ENCODE measurements at regions not wholly inside any gene's neighbourhood (a gene's known extent, or its start where the extent isn't known, plus 50 kb on each side); places are given as distances from the start of the nearest gene placed in this dataset.
"Not testable (repeated sequence)": the region's sequence is repeated elsewhere in the genome, so short reads cannot be mapped to it uniquely, and the experiment has no call there.

DNA sequence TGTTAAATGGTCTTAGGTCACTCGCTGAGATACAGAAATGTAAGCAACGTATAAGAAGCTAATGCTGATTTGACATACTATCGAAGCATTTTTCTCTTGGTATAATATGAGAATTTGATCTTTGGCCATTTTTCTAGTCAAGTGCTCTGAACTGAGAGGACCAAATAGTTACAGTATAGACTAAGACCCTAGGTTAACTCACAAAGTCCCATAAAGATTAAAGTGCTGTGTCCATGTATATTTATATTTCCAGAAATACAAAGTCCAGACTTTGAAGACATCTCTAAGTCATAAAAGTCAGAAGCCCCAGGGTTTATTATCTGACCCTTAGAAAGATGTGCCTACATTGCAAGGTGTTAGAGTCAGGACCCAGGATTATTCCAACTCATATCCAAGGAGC is 752.4 kb upstream of the COX7C start:
- no peak for DNase-seq

DNA sequence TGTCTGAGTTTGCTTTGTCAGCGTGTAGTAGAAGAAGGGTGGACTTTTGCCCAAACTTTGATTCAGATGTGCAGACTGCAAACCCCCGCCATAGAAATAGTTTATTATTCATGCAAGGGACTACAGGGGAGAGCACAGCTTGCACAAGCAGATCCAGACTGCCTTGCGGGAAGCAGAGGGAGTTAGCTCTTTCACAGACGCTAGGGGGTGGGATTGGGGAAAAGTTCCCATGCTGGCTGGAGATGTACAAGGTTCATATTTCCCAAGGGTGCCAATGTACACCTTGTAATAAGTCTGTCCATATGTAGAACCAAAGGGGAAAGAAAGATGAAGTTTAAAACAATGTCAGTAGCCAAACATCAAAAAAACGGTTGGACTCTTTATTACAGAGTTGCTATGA is 749.7 kb upstream of the COX7C start:
- no peak for DNase-seq

DNA sequence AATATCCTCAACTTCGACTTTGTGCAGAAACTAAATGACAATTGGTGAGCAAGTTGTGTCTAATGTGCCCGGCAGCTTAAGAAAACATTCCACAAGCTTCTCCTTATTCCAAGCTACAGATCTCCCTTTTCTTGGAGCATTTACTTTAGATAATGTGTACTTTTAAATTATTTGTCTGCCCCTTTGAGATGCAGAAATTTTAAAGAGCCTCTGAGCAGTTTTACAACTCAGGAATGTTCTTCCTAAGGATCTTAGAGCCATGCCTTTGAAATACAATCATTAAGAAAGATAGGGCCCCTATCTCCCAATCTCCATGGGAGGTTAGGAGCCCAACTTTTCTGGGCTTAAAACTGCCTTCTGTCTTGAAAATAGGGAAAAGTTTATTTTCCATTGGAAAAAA is 723.7 kb upstream of the COX7C start:
- DNase-seq = no peak

DNA sequence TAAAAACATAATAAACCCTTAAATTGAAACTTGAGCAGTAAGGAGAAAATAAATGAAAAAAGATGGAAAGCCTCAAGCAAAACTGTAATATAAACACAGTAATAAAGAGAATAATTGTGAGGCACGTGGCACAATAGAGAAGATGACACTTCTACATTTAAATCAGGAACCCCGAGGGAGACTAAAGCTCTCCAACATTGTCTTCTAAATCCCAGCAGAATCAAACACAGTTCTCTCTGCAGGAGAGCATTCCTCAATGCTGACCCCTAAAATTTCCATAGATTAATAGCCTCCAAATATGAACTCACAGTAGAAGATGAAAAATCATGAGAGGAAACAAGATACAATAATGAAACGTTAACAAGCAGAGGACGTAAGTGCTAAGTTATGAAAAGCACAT is 721.2 kb upstream of the COX7C start:
- DNase-seq = no peak

DNA sequence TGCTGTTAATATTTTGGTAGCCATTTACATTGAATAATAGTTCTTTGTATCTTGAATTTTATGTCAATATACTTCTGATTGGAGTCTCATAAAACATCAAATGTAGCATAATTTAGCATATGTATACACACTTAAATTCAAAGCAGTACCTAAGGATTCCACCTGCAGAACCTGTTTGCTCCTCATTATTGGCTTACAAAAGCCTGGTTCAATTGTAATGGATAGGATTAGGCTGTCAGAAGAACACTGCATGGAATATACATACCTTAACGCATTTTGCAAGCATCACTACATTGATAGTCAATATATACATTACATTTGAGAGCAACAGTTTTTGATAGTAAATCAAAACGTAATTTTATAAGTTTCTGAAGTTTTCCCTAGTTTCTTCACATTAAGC is 711.3 kb upstream of the COX7C start:
- no peak for DNase-seq

DNA sequence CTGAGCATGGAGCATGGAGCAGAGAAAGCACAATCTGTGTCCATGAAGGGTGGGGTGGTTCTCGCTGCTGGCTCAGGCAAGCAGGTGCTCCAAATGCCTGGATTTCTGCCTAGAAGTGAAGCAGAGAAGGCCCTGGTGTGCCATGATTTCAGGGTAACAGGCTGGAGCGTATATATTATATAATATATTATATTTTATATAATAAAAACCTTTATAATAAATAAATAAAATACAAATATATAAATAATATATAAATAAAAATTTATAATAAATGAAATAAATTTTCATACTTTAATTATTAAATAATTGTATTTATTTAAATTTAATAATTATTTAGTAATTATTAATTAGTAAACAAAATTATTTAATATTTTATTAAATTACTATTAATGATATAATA is 707.4 kb upstream of the COX7C start:
- no peak for DNase-seq

DNA sequence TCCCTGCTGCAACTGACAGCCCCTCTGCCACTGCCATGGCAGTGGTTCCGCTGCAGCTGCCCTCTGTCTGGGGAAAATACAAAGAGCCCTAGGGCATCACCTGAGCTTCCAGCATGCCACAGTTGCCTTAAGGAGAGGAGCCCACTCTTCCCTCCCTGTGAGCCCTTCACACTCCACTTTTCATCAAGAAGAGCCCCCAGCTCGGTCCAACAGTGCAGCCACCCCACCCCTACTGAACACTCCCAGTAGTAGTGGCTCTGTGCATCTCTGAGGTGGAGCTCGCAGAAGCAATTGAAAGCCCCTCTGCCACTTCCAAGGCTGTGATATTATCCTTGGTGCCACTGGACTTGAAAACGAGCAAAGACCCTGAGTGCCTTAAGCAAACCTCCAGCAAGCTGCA is 696.8 kb upstream of the COX7C start:
- no peak for DNase-seq

DNA sequence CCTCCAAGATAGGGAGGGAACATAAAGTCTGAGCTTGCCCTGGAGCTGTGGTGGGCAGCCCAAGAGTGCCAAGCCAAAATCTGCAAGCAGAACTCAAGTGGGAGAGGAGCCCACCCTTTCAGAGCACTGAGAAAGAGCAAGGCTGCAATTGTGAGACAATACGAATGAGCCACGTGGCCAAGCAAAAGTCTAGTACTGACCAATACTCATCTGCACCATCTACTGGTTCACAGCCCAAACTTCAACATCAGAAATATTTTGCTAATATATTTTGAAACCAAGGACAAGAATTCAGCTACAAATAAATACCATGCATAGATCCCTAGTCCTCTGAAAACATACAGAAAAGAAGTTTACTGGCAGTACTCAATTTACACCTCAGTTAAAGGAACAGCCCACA is 696.2 kb upstream of the COX7C start:
- DNase-seq = no peak

DNA sequence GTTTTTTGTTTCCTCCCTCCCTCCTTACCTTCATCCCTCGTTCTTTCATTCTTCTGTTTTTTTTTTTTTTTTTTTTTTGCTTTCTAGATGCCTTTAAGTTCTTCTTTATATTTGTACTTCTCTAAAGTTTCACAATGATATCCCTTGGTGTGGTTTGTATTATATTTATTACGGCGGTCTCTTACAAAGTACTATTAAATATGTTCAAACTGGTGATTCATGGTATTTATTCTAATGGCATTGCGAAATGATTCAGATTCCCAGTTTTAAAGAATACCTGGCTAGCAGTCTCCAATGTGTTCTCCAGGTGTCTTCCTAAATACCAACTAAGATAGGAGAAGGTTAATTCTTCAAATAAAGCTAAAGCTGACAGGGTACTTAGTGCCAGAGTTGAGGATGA is 690.1 kb upstream of the COX7C start:
- DNase-seq = no peak

DNA sequence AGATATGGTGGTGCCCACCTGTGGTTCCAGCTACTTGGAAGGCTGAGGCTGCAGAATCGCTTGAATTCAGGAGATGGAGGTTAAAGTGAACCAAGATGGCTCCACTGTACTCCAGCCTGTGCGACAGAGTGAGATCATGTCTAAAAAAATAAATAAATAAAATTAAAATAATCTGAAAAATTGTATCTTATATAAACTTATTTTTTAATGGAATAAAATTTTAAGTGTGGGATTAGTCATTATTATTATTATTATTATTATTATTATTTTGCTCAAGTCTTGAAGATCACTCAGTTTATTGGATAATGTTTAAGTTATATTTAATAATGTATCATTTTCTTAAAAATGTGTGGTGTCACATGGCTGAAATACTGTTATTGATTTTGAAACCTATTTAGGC is 688.0 kb upstream of the COX7C start:
- DNase-seq = no peak

DNA sequence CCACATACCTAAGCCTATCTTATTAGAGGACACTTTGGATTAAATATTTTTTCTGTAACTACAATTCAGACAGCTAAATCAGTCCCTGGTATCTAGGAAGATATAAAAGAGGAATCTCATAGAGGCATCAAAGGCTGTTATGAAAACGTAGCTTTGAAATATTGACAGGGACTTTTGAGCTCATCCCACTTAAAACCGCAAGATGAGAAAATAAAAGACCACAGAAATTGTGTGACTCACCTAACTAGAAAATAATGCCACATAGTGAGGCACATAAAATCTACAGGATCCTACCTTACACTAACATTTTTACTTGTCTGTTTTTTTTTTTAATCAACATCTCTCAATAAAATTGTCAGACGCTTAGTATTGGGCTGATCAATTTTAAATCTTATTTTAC is 686.5 kb upstream of the COX7C start:
- no peak for DNase-seq

DNA sequence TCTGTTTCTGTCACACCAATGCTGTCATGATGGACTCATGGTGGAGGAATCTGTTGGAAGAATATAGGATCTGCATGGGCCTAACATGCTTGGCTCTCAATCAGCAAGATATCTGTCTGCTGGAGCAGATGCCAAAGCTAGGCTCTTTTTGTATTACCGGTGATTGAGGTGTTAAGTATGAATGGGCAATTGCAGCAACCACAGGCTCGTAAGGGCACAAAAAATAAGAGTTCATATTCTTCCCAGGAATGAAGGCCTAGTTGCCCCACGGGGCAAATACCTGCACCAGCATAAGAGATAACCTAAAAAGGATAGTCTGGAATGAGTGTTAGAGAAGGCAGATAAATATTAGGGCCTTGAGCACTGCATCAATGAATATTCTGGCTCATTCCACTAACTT is 679.5 kb upstream of the COX7C start:
- no peak for DNase-seq

DNA sequence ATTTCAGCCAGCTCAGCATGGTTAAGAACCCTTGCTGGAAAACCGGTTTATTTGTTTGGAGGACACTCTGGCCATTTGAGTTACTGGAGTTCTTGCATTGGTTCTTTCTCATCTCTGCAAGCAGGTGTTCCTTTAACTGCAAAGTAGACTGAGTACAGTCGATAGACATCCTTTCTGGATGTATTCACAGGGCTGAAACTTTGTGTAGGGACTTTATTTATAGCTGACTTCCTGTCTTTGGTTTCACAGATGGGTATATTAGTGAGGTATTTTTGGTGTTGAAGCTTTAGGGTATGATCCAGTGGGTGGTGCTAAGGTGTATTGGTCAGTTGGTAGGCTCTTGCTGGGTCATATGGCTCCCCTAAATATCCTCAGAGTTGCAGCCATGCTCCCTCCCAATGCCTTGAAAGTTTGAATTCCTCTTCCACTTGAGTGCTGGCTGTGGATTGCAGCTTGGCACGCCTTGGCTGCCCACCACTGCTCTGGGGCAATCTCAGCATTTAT is 666.0 kb upstream of the COX7C start:
- no peak for DNase-seq

DNA sequence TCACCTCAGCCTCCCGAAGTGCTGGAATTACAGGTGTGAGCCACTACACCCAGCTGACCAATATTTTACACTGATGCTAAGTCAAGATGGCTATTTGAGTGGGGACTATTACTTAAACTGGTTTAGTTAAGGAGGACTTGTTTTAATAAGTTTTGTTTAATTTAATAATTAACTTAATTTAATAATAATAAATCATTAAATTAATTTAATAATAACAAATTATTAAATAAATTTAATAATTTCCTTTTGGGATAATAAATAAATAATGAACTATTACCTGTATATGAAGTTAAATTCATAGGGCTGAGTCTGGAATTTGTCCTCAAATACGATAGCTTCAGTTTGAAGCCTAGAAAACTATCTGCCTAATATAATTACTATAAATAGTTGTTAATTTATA is 665.1 kb upstream of the COX7C start:
- no peak for DNase-seq

DNA sequence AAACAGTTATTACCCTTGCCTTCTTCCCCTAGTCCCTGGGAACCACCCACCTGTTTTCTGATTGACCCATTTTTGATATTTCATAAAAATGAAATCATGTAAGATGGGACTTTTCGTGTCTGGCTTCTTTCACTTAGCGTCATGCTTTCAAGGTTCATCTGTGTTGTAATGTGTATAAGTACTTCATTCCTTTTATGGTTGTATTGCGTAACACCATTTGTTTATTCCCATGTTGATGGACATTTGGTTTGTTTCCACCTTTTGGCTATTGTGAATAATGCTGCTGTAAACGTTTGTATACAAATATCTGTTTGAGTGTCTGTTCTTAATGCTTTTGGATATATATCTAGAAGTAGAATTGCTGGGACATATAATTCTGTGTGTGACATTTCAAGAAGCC is 650.1 kb upstream of the COX7C start:
- DNase-seq = no peak

DNA sequence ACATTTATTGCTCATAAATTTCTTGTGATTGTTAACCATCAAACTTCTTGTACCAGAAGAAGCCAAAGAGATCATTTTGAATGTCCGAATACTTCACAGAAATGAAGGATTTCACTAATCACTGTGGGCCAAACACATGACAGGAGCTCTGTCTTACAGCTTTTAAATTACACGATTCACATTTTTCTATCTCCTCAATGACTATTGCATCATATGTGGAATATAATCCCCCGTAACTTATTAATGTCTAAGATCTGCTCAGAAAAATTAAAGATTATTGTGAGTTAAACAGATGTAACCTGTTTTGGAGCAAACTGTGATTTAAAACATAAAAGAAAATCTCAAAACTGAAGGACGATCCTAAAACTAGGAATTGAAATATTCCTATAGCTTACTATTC is 645.2 kb upstream of the COX7C start:
- DNase-seq = no peak

DNA sequence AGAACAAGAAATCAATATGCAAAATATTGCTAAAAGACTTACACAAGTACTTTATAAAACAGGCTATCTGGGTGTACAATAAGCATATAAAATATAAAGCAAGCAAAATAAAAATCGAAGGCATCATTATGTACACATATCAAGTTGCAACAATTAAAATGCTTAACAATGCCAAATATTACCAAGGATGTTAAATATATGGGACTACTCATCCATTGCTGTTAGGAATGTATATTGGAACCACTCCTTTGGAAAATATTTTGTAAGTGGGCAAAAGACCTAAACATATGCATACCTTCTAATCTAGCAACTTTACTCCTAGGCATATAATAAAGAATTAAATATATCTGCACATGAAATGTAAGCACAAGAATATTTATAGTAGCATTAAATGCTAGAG is 632.6 kb upstream of the COX7C start:
- no peak for DNase-seq

DNA sequence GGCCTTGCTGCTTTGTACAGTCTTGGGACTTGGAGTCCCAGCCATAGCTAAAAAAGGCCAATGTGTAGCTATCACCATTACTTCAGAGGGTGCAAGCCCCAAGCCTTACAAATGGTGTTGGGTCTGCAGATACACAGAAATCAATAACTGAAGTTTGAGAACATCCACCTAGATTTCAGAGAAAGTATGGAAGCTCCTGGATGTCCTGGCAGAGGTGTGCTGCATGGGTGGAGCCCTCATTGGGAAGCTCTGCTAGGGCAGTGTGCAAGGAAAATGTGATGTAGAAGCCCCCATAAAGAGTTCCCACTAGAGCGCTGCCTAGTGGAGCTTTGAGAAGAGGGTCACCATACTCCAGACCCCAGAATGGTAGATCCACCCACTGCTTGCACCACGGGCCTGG is 626.7 kb upstream of the COX7C start:
- DNase-seq = no peak

DNA sequence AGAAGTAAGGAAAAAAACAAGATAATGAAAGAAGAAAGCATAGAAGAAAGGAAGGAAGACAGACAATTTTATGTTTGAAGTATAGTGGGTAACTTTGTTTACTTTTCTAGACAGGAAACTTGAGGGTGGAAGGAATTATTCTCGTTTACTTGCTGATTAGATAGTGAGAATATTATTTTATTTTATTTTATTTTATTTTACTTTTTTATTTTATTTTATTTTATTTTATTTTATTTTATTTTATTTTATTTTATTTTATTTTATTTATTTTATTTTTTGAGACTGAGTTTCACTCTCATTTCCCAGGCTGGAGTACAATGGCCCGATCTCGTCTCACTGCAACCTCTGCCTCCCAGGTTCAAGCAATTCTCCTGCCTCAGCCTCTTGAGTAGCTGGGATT is 623.1 kb upstream of the COX7C start:
- DNase-seq = not testable (repeated sequence)

DNA sequence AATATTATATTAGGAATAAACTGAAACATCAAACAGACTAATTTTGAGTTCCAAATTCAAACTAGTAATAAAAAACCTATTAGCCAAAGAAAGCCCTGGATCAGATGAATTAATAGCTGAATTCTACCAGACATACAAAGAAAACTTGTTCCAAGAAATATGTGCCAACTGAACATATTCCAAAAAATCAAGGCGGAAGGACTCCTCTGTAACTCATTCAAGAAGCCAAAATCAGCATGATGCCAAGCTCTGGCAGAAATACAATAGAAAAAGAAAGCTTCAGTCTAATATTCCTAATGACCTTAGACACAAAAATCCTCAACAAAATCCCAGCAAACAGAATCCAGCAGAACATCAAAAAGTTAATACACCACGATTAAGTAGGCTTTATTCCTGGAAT is 619.1 kb upstream of the COX7C start:
- no peak for DNase-seq

DNA sequence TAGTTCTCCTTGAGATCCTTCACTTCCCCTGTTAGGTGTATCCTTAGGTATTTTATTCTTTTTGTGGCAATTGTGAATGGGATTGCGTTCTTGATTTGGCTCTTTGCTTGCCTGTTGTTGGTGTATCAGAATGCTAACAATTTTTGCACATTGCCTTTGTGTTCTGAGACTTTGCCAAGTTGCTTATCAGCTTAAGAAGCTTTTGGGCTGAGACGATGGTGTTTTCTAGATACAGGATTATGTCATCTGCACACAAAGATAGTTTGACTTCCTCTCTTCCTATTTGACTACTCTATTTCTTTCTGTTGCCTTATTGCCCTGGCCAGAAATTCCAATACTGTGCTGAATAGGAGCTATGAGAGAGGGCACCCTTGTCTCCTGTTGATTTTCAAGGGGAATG is 609.4 kb upstream of the COX7C start:
- no peak for DNase-seq

DNA sequence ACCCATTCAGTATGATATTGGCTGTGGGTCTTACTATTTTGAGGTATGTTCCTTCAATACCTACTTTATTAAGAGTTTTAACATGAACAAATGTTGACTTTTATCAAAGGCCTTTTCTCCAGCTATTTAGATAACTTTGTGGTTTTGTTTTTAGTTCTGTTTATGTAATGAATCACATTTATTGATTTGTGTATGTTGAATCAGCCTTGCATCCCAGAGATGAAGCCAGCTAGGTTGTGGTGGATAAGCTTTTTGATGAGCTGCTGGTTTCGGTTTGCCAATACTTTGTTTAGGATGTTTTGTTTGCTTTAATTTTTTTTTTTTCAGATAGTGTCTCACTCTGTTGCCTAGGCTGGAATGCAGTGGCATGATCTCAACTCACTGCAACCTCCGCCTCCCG is 609.0 kb upstream of the COX7C start:
- DNase-seq = no peak

DNA sequence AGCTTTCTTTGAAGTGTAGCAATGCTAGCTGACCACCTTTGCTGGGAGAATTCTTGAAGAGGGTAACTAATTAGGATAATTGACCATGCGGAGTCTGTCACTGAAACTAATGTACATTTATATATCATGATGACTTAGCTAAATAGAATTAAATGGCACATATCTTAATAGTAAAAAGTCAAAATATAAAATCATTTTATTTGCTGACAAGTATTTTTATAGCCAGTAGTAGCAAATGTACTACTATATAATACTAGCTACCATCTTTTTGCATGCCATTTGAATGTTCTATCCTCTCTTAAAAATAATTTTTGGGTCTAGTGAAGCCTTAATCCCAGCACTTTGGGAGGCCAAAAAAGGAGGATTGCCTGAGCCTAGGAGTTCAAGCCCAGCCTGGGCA is 605.8 kb upstream of the COX7C start:
- no peak for DNase-seq

DNA sequence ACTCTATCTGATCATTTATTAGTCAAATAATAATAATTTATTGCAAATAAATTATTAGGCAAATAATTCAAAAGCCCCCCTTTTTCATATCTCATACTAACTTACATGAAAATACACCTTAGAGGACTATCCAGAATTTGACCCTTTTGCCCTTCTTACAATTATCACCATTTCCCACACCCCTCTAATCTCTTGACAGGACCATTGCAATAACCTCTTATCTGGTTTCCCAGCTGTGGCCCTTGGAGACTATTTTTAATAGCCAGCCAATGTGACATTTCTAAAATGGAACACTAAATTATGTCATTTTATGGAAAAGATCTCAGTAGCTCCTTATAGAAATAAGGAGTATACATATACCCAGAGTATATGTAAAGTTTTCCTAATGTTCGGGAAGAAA is 588.4 kb upstream of the COX7C start:
- no peak for DNase-seq

DNA sequence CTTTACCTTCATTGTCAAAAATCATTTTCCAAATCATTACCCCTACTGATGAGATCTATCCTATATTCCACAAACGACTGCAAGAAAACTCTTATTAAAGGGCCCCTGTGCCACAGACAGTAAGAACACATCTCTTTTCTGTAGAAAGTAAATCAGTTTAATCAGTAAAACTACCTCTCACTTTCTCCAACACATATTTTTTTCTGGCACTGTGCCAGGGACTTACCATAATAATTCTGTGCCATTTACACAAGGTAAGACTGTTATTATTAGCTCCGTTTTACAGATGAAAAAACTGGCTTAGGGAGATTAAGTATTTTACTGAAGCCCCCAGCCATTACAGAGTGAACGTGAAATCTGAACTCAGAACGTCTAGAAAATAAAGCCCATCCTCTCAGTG is 587.0 kb upstream of the COX7C start:
- no peak for DNase-seq

DNA sequence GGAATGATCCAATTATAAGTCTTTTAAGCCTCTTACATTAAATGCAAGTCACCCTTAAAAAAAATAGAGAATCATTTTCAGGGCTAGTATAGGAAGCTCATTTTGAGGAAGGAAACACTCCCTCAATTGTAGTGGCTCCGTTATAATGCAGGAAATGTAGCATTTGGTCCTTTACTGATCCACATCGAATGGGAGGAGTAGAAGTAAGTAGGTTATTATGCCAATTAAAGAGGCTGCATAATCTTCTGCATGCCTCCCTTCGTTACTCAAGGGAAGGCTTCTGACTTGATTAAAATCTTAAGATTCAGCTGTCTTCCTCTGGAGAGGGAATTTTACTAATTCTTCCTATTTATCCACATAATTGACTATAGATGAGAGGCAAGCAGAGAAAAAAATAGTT is 579.2 kb upstream of the COX7C start:
- DNase-seq = no peak
